ENCODE measurements at regions not wholly inside any gene's neighbourhood (a gene's known extent, or its start where the extent isn't known, plus 50 kb on each side); places are given as distances from the start of the nearest gene placed in this dataset.

GRCh38 chr3:31240874-31241273, 291.9 kb upstream of the STT3B start:
- no peak overlapping the region for H3K9ac ChIP-seq
- H2AFZ ChIP-seq (ENCODE audit: low read depth), result no peak overlapping the region
- no peak for TF ChIP-seq CTCF (conservative IDR thresholded peaks at IDR 0.05; ENCODE audit: low read depth, low read length)
- H3K36me3 ChIP-seq (ENCODE audit: insufficient read depth), result no peaks in the 10 kb centered on the region
- no peaks in the 10 kb centered on the region for H3K4me1 ChIP-seq (ENCODE audit: low read depth, poor library complexity, severe bottlenecking)
- H3K4me2 ChIP-seq, result no peak overlapping the region
- H3K27me3 ChIP-seq (ENCODE audit: insufficient read depth, low read depth), result no peaks in the 10 kb centered on the region
- no peaks in the 10 kb centered on the region for H3K79me2 ChIP-seq (ENCODE audit: insufficient read depth, low read depth)
- H4K20me1 ChIP-seq (ENCODE audit: insufficient read depth), result no peaks in the 10 kb centered on the region
- H3K27ac ChIP-seq, result no peak overlapping the region
- H3K4me3 ChIP-seq (IDR thresholded peaks at IDR 0.05; ENCODE audit: insufficient read depth, low read depth, low read length), result no peak overlapping the region

- TF ChIP-seq CTCF (conservative IDR thresholded peaks at IDR 0.05; ENCODE audit: low read depth, low read length), result no peak
Measured at GRCh38 chr3:31241533-31241932, 291.2 kb upstream of the STT3B start.

GRCh38 chr3:31242026-31242960, 290.4 kb upstream of the STT3B start:
- Histone ChIP-seq H4K20me1 (ENCODE audit: insufficient read depth) (no peaks in the 10 kb centered on the region), H3K4me3 (IDR thresholded peaks at IDR 0.05; ENCODE audit: insufficient read depth, low read depth, low read length) (no peak overlapping the region), H3K27me3 (ENCODE audit: insufficient read depth, low read depth) (no peaks in the 10 kb centered on the region), H2AFZ (ENCODE audit: low read depth) (no peak overlapping the region), H3K27ac (no peak overlapping the region), H3K4me1 (ENCODE audit: low read depth, poor library complexity, severe bottlenecking) (no peaks in the 10 kb centered on the region), H3K79me2 (ENCODE audit: insufficient read depth, low read depth) (no peaks in the 10 kb centered on the region), H3K4me2 (no peak overlapping the region), H3K36me3 (ENCODE audit: insufficient read depth) (no peaks in the 10 kb centered on the region), H3K9ac (no peak overlapping the region)
- no peak for TF ChIP-seq CTCF (conservative IDR thresholded peaks at IDR 0.05; ENCODE audit: low read depth, low read length)

More at GRCh38 chr3:31241533-31241932, 291.2 kb upstream of the STT3B start:
- Histone ChIP-seq H3K79me2 (ENCODE audit: insufficient read depth, low read depth) (no peaks in the 10 kb centered on the region), H3K27ac (no peak overlapping the region), H4K20me1 (ENCODE audit: insufficient read depth) (no peaks in the 10 kb centered on the region), H2AFZ (ENCODE audit: low read depth) (no peak overlapping the region), H3K27me3 (ENCODE audit: insufficient read depth, low read depth) (no peaks in the 10 kb centered on the region), H3K9ac (no peak overlapping the region), H3K4me3 (IDR thresholded peaks at IDR 0.05; ENCODE audit: insufficient read depth, low read depth, low read length) (no peak overlapping the region), H3K4me1 (ENCODE audit: low read depth, poor library complexity, severe bottlenecking) (no peaks in the 10 kb centered on the region), H3K36me3 (ENCODE audit: insufficient read depth) (no peaks in the 10 kb centered on the region), H3K4me2 (no peak overlapping the region)

GRCh38 chr3:31244929-31245817, 287.6 kb upstream of the STT3B start:
- no peak overlapping the region for H2AFZ ChIP-seq (ENCODE audit: low read depth)
- no peak overlapping the region for H3K27ac ChIP-seq
- H4K20me1 ChIP-seq (ENCODE audit: insufficient read depth), result no peaks in the 10 kb centered on the region
- no peak for TF ChIP-seq CTCF (conservative IDR thresholded peaks at IDR 0.05; ENCODE audit: low read depth, low read length)
- no peaks in the 10 kb centered on the region for H3K79me2 ChIP-seq (ENCODE audit: insufficient read depth, low read depth)
- H3K27me3 ChIP-seq (ENCODE audit: insufficient read depth, low read depth), result no peaks in the 10 kb centered on the region
- no peaks in the 10 kb centered on the region for H3K4me1 ChIP-seq (ENCODE audit: low read depth, poor library complexity, severe bottlenecking)
- no peaks in the 10 kb centered on the region for H3K36me3 ChIP-seq (ENCODE audit: insufficient read depth)
- H3K4me2 ChIP-seq, result no peak overlapping the region
- no peak overlapping the region for H3K4me3 ChIP-seq (IDR thresholded peaks at IDR 0.05; ENCODE audit: insufficient read depth, low read depth, low read length)
- no peak overlapping the region for H3K9ac ChIP-seq
